Activated T-cell treated with anti-CD3 and anti-CD28 coated beads for 4 hours (primary cell): ENCODE measurements at regions not wholly inside any gene's neighbourhood (a gene's known extent, or its start where the extent isn't known, plus 50 kb on each side); places are given as distances from the start of the nearest gene placed in this dataset.

Experiments
- DNase-seq: peaks from one replicate; pipeline ENCODE4 v3.0.0-alpha.2; 2020

- DNase-seq: no peak
Observed at GRCh38 chr4:65834707-65835106, 164.4 kb upstream of the EPHA5 start.

- DNase-seq: no peak
Observed at GRCh38 chr4:65831828-65832227, 161.5 kb upstream of the EPHA5 start.

- no peak for DNase-seq
Observed at GRCh38 chr4:65825116-65825753, 154.9 kb upstream of the EPHA5 start.

- DNase-seq: no peak
Observed at GRCh38 chr4:65819192-65819591, 148.9 kb upstream of the EPHA5 start.

- no peak for DNase-seq
Observed at GRCh38 chr4:65805936-65806335, 135.6 kb upstream of the EPHA5 start.

- DNase-seq: no peak
Observed at GRCh38 chr4:65799513-65799912, 129.2 kb upstream of the EPHA5 start.

GRCh38 chr4:65798498-65799127, 128.3 kb upstream of the EPHA5 start:
- DNase-seq: no peak

GRCh38 chr4:65791812-65792308, 121.6 kb upstream of the EPHA5 start:
- DNase-seq: no peak

- no peak for DNase-seq
Observed at GRCh38 chr4:65791111-65791811, 121.0 kb upstream of the EPHA5 start.

- DNase-seq: no peak
Observed at GRCh38 chr4:65789805-65790204, 119.5 kb upstream of the EPHA5 start.

- DNase-seq: no peak
Observed at GRCh38 chr4:65789341-65789740, 119.1 kb upstream of the EPHA5 start.

GRCh38 chr4:65777270-65777669, 107.0 kb upstream of the EPHA5 start:
- DNase-seq: no peak

GRCh38 chr4:65773636-65774035, 103.3 kb upstream of the EPHA5 start:
- no peak for DNase-seq

- no peak for DNase-seq
Observed at GRCh38 chr4:65747386-65747785, 77.1 kb upstream of the EPHA5 start.

- no peak for DNase-seq
Observed at GRCh38 chr4:65738134-65738533, 67.8 kb upstream of the EPHA5 start.

GRCh38 chr4:65737672-65738071, 67.4 kb upstream of the EPHA5 start:
- no peak for DNase-seq

GRCh38 chr4:65724973-65725372, 54.7 kb upstream of the EPHA5 start:
- DNase-seq: no peak
